Large intestine (tissue), 3 donors: ENCODE measurements at regions not wholly inside any gene's neighbourhood (a gene's known extent, or its start where the extent isn't known, plus 50 kb on each side); places are given as distances from the start of the nearest gene placed in this dataset.

Source experiments
- DNase-seq, 2 donors: peaks; one replicate each; pipeline versions ENCODE4 v3.0.0 to v3.0.0-alpha.2; 2013
- H3K27ac ChIP-seq: one replicate; pipeline ENCODE4 v1.5.1; 2013; ENCODE audit warnings: low read length
- H3K27me3 ChIP-seq: 2 replicates; pipeline ENCODE4 v1.6.1; 2013; ENCODE audit warnings: low read length; ENCODE audit not compliant: control insufficient read depth, insufficient read depth
- H3K36me3 ChIP-seq: 2 replicates; pipeline ENCODE4 v1.6.1; 2013; ENCODE audit warnings: low read length; ENCODE audit not compliant: control insufficient read depth, insufficient read depth
- H3K4me1 ChIP-seq: one replicate; pipeline ENCODE4 v1.6.1; 2013; ENCODE audit warnings: low read length; ENCODE audit not compliant: control insufficient read depth, insufficient read depth
- H3K4me3 ChIP-seq: one replicate; pipeline ENCODE4 v1.5.1; 2013; ENCODE audit warnings: low read length
- H3K9me3 ChIP-seq: one replicate; pipeline ENCODE4 v1.6.1; 2013; ENCODE audit warnings: mild to moderate bottlenecking, low read depth, low read length, moderate library complexity; ENCODE audit not compliant: control insufficient read depth
- WGBS: methylation state at CpG from one replicate; pipeline ENCODE4 v1.1.5; 2013; ENCODE audit warnings: low lambda C conversion rate; ENCODE audit not compliant: insufficient coverage; 5-methylcytosine and 5-hydroxymethylcytosine counted together

DNA sequence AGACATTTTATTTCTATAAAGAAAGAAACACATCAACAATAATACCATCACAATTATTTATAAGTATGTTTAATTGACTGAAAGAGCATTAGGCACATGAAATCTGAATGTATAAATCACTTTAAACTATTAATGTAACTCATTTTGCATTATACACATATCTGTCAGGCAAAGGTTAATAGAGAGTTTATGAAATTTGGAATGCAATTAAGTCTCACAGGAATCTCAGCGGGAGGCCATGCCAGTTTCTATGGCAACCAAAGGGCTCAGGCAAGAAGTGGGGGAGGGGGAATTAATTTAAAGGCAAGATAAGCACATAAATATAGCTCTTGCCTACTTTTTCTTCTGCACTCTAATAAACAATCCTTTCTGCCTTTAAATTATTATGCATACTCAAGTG, 152.6 kb downstream of the SLC16A9 start:
- Histone ChIP-seq H3K4me1 (no peaks in the 10 kb centered on the region), H3K27me3 (peaks cover 2% of the 10 kb centered on the region), H3K9me3 (no peaks in the 10 kb centered on the region), H3K36me3 (no peaks in the 10 kb centered on the region), H3K27ac (no peak overlapping the region), H3K4me3 (no peak overlapping the region)
- WGBS: no CpG with 5 or more reads among the region's 1 CpG
- DNase-seq: no peak

DNA sequence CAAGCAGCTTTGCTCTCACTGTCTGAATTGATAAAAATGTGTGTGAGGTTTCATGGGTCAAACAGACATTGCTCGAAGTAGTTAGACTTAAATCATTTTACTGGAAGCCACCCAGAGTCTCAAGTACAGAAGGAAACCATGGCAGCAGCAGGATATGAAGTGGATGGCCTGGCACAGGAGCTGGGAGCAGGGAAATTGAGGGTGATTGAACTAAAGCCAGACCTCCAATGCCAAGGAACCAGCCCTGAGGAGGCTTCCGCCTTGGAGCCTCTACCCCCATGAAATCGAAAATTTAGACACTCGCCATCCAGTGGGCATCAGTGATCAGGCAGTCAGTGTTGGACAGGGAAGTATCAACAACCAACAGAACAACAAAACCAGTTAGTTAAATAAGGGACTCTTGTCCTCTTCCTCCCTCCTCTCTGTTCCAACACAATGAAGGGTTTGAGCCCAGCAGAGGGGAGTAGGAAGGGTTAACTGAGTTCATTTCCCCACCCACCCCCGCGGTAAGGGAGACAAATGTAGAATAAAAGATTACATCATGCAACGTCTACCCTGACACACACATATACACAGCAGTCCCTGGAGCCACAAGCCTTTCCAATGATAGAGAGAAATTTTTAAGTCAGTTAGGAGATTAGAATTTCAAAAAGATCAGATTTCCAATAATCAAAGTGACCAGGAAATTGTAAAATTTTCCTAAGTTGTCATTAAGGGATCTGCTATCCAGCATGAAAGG, 156.3 kb downstream of the SLC16A9 start:
- no peak overlapping the region for H3K27ac ChIP-seq
- no peaks in the 10 kb centered on the region for H3K36me3 ChIP-seq
- DNase-seq: no peak
- H3K9me3 ChIP-seq: no peaks in the 10 kb centered on the region
- H3K27me3 ChIP-seq: peaks cover 2% of the 10 kb centered on the region
- H3K4me3 ChIP-seq: no peak overlapping the region
- H3K4me1 ChIP-seq: no peaks in the 10 kb centered on the region
- 86% methylated on average over 1 of the region's 7 CpGs for WGBS

DNA sequence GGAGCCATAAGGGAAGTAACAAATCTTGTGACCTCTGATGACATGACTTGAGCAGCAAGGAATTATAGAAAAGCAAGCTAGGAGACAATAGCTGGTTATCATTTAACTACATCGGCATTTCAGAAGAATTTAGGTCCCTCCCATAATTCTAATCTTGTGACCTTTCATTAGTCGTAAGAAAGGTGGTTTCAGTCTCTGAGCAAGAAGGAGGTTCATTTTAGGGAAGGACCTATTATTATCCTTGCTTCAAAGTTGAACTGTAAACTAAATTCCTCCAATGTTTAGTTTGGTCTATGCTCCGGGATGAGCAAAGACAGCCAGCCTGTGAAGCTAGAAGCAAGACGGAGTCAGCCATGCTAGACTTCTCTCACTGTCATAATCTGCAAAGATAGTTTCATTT, 159.6 kb downstream of the SLC16A9 start:
- 28% methylated on average over 4 of the region's 4 CpGs for WGBS
- H3K27me3 ChIP-seq: peaks cover 2% of the 10 kb centered on the region
- no peaks in the 10 kb centered on the region for H3K9me3 ChIP-seq
- H3K36me3 ChIP-seq: no peaks in the 10 kb centered on the region
- H3K27ac ChIP-seq: no peak overlapping the region
- H3K4me3 ChIP-seq: no peak overlapping the region
- DNase-seq: no peak
- no peaks in the 10 kb centered on the region for H3K4me1 ChIP-seq

DNA sequence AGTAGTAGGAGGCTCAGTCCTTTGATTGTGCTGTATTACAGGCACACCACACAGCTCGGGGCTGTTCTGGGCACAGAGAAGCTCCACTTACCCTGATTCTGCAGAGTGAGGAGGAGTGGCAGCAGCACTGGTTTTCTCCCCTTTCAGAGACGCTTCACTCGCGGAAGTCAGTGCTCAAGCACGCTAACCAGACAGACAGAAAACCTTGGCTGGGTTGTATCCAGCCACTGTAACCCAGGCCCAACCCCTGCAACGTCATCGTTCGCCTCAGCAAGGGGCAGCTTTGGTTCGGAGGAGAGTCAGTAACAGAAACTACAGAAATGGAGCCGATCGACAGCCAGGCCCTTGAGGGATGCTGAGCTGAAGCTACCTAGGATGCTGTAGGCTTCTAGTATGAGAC, 171.0 kb downstream of the SLC16A9 start:
- Histone ChIP-seq H3K36me3 (no peaks in the 10 kb centered on the region), H3K27me3 (no peaks in the 10 kb centered on the region), H3K4me3 (no peak overlapping the region), H3K27ac (no peak overlapping the region), H3K9me3 (no peaks in the 10 kb centered on the region), H3K4me1 (no peaks in the 10 kb centered on the region)
- no peak for DNase-seq
- no CpG with 5 or more reads among the region's 11 CpGs for WGBS

DNA sequence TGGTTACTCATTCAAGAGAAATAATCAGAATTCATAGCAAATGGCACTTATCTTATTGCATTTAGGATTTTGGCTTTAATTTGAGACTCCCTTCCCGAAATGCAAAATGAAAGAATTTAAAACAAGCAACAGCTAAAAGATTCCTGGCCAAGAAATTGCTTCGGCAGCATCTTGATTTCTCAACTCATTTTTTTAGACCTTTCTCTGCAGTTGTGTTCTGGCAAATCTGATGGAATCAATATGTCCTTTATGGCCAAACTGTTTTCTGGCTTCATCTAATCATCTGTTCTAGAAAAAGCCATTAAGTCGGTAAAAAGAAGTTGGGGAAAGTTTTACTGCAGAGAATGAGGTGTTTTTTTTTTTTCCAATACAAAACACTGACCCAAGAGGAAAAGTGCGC, 172.1 kb downstream of the SLC16A9 start:
- WGBS: 84% methylated on average over 3 of the region's 4 CpGs
- Histone ChIP-seq H3K36me3 (no peaks in the 10 kb centered on the region), H3K27ac (no peak overlapping the region), H3K9me3 (no peaks in the 10 kb centered on the region), H3K4me1 (no peaks in the 10 kb centered on the region), H3K27me3 (no peaks in the 10 kb centered on the region), H3K4me3 (no peak overlapping the region)
- DNase-seq: no peak

DNA sequence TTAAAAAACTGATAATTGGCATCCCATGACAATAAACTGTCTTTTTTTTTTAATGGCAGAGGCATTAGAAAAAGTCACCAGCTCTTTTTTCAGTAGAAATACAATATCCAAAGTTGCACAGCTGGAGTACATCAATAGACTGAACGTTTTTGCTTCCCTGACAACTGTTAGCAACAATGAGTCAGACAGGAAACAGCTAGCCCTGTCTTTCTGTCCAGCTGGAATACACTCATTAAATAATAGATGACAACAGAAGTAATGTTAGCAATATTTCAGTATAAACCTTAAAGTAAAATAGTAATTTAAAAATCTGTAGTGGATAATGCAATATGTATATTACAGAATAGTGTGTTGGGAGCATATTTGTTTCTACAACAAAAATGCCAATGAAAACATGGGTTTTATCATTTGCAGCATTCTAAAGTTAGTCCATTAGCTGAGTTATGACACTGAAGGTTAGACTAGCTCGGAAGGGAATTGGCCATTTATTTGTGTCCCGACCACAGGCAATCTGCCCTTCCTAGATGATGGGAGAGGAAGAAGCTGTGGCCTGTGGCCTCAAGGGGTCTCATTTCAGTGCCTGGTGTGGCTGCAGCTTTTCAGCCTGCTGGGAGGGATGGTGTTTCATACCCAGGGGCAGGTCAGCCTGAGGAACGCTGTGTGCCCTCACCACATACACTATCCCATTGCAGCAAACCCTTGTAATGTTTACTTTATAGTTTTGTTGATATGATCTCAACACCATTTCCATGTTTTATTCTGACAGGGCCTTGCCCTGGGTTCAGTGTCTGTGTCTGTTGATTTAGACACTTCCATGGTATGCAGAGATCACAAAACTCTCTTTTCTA, 173.3 kb downstream of the SLC16A9 start:
- WGBS: 40% methylated on average over 1 of the region's 4 CpGs
- Histone ChIP-seq H3K4me3 (no peak overlapping the region), H3K9me3 (no peaks in the 10 kb centered on the region), H3K27ac (peak overlapping the region; percentile 60), H3K27me3 (no peaks in the 10 kb centered on the region), H3K4me1 (no peaks in the 10 kb centered on the region), H3K36me3 (no peaks in the 10 kb centered on the region)
- peak; percentile 19 to 38 for DNase-seq

DNA sequence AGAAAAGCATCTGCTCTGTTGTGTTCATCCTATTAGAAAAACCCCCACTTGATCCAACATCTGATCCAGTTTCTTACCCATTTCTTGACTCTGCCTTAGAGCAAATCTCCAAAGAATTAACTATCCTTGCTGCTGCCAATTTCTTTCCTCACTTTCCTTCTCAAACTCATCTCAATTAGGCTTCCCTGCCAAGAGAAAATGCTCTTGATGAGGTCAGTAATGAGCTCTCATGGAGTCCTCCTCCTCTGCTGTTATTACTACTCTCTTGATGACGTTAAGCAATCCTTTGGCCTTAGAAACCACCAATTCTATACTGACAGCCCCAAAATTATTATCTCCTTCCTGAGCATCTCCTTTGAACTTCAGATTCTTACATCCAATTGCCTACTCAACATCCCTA, 162.0 kb upstream of the FAM13C start:
- peaks cover 3% of the 10 kb centered on the region for H3K27me3 ChIP-seq
- H3K27ac ChIP-seq: no peak overlapping the region
- WGBS: 71% methylated on average over 1 of the region's 1 CpG
- DNase-seq: peak; percentile 9
- no peaks in the 10 kb centered on the region for H3K36me3 ChIP-seq
- H3K4me1 ChIP-seq: no peaks in the 10 kb centered on the region
- no peak overlapping the region for H3K4me3 ChIP-seq
- H3K9me3 ChIP-seq: no peaks in the 10 kb centered on the region

DNA sequence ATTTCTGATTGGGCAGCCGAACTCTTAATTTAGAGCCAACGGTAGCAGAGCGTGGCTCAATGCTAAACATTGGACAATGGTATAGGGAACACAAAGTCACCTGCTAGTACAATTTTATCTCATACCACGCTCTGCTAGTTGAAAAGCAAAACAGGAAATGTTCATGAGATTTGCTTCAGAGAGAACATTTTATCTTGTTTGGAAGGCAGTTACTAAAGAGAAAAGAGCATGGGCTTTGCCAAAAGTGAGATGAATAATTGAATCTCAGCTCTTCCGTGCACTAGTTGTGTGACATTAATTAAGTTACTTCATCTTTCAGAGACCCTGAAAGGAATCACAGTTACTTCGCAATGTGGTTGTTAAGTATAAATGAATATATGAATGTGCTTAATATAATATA, 161.5 kb upstream of the FAM13C start:
- Histone ChIP-seq H3K27ac (no peak overlapping the region), H3K36me3 (no peaks in the 10 kb centered on the region), H3K4me3 (no peak overlapping the region), H3K27me3 (peaks cover 3% of the 10 kb centered on the region), H3K9me3 (no peaks in the 10 kb centered on the region), H3K4me1 (no peaks in the 10 kb centered on the region)
- WGBS: no CpG with 5 or more reads among the region's 6 CpGs
- no peak for DNase-seq

DNA sequence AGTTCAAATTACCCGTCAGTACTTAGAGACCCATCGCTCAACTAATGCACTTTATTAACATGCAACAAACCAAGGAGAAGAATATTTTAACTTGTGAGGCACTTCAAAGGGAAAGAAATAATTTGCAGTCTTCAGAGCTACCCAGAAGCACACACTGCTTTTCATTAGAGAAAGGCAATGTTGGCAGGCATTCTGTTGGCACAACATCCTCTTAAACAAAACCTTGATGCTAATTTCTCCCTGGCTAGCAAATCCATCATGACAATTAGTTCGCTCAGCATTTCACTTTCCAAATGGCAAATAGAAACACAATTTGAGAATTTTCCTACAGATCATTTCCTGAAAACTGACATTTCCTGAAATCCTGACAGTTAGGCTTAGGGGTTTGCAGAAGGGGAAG, 155.6 kb upstream of the FAM13C start:
- Histone ChIP-seq H3K27ac (no peak overlapping the region), H3K9me3 (no peaks in the 10 kb centered on the region), H3K36me3 (no peaks in the 10 kb centered on the region), H3K4me3 (no peak overlapping the region), H3K27me3 (peaks cover 3% of the 10 kb centered on the region), H3K4me1 (no peaks in the 10 kb centered on the region)
- no CpG with 5 or more reads among the region's 3 CpGs for WGBS
- DNase-seq: no peak

DNA sequence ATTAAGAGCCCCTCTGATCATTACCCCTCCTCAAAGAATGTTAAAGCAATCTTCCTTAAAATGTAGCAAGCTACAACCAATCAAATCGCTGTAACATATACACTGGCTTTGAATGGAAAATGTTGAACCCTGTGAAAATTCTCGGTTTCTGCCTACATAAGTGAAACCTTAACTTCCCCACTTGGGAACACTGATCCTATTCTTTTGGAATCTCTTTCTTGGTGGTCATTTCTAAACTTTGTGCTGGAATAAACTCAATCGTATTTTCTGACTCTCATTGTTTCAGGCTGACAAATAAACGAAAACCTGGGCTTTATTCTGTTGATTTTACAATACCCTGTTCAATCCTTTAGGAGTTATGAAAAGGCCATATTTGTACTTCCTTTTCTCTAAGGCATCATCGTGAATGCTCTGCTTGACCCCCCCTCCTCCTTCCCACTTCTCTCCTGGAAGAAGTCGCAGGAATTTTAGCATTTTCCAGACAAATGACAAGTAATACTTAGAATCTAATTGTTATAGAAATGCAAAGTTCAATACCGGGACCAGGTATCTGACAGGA, 155.1 kb upstream of the FAM13C start:
- Histone ChIP-seq H3K4me1 (no peaks in the 10 kb centered on the region), H3K9me3 (no peaks in the 10 kb centered on the region), H3K27me3 (peaks cover under 1% of the 10 kb centered on the region), H3K4me3 (no peak overlapping the region), H3K36me3 (no peaks in the 10 kb centered on the region), H3K27ac (no peak overlapping the region)
- 52% methylated on average over 3 of the region's 7 CpGs for WGBS
- DNase-seq: no peak
